ENCODE measurements at regions not wholly inside any gene's neighbourhood (a gene's known extent, or its start where the extent isn't known, plus 50 kb on each side); places are given as distances from the start of the nearest gene placed in this dataset.

GRCh38 chr2:17257189-17257909 lies 260.9 kb downstream of the RAD51AP2 start:
- no peak overlapping the region for H3K4me3 ChIP-seq (ENCODE audit: control insufficient read depth in 1 of 2, extremely low read depth in 1 of 2, low read length in 1 of 2)
- WGBS (ENCODE audit: insufficient coverage): 86% methylated on average over 2 of the region's 4 CpGs
- CTCF ChIA-PET: no interaction called here
- POLR2A ChIA-PET: interaction anchor here in 1 of 2 donors (0.5 kb wide), 1 partner anchor 7 kb away, joined by 3 read pairs; no protein-coding TSS in a partner anchor
- no peak overlapping the region for H3K27ac ChIP-seq (ENCODE audit: low read length)
- ATAC-seq (replicated peaks in 1 of 4): no peak
- Mint-ChIP-seq H3K4me3 (no peak overlapping the region), H3K36me3 (no peaks in the 10 kb centered on the region), H3K9me3 (peaks cover 0 to 8% (median 0%) of the 10 kb centered on the region in 3 donors), H3K27me3 (no peaks in the 10 kb centered on the region), H3K27ac (no peak overlapping the region), H3K4me1 (no peaks in the 10 kb centered on the region)
- no peak for DNase-seq
- H3K36me3 ChIP-seq (ENCODE audit: control insufficient read depth in 2 of 2, extremely low read depth in 1 of 2, insufficient read depth in 1 of 2, low read length in 1 of 2): no peaks in the 10 kb centered on the region
- H3K9me3 ChIP-seq: no peaks in the 10 kb centered on the region
- H3K4me1 ChIP-seq (ENCODE audit: control insufficient read depth in 1 of 2, extremely low read depth in 1 of 2, insufficient read depth in 2 of 2, low read length in 2 of 2): no peaks in the 10 kb centered on the region
- H3K27me3 ChIP-seq (replicated peaks in 1 of 2; ENCODE audit: control insufficient read depth in 2 of 2, extremely low read depth in 1 of 2, insufficient read depth in 2 of 2, low read length in 1 of 2): no peaks in the 10 kb centered on the region

GRCh38 chr2:17255071-17255470 lies 263.2 kb downstream of the RAD51AP2 start:
- CTCF ChIA-PET: no interaction called here
- no peaks in the 10 kb centered on the region for H3K27me3 Mint-ChIP-seq
- H3K4me1 Mint-ChIP-seq: no peaks in the 10 kb centered on the region
- peaks cover 0 to 11% (median 6%) of the 10 kb centered on the region in 3 donors for H3K9me3 Mint-ChIP-seq
- no CpG with 5 or more reads among the region's 2 CpGs for WGBS (ENCODE audit: insufficient coverage)
- ATAC-seq (replicated peaks in 1 of 4): no peak
- Histone ChIP-seq H3K27ac (ENCODE audit: low read length) (no peak overlapping the region), H3K4me3 (ENCODE audit: control insufficient read depth in 1 of 2, extremely low read depth in 1 of 2, low read length in 1 of 2) (no peak overlapping the region), H3K4me1 (ENCODE audit: control insufficient read depth in 1 of 2, extremely low read depth in 1 of 2, insufficient read depth in 2 of 2, low read length in 2 of 2) (no peaks in the 10 kb centered on the region), H3K9me3 (no peaks in the 10 kb centered on the region), H3K27me3 (replicated peaks in 1 of 2; ENCODE audit: control insufficient read depth in 2 of 2, extremely low read depth in 1 of 2, insufficient read depth in 2 of 2, low read length in 1 of 2) (no peaks in the 10 kb centered on the region), H3K36me3 (ENCODE audit: control insufficient read depth in 2 of 2, extremely low read depth in 1 of 2, insufficient read depth in 1 of 2, low read length in 1 of 2) (no peaks in the 10 kb centered on the region)
- H3K4me3 Mint-ChIP-seq: no peak overlapping the region
- no peaks in the 10 kb centered on the region for H3K36me3 Mint-ChIP-seq
- POLR2A ChIA-PET: no interaction called here
- DNase-seq: no peak
- no peak overlapping the region for H3K27ac Mint-ChIP-seq

- Mint-ChIP-seq H3K4me1 (no peaks in the 10 kb centered on the region), H3K4me3 (no peak overlapping the region), H3K27ac (no peak overlapping the region), H3K9me3 (peaks cover 1 to 11% (median 6%) of the 10 kb centered on the region in 3 donors), H3K27me3 (no peaks in the 10 kb centered on the region), H3K36me3 (no peaks in the 10 kb centered on the region)
- H3K27ac ChIP-seq (ENCODE audit: low read length): no peak overlapping the region
- no peaks in the 10 kb centered on the region for H3K9me3 ChIP-seq
- no peaks in the 10 kb centered on the region for H3K4me1 ChIP-seq (ENCODE audit: control insufficient read depth in 1 of 2, extremely low read depth in 1 of 2, insufficient read depth in 2 of 2, low read length in 2 of 2)
- no peak overlapping the region for H3K4me3 ChIP-seq (ENCODE audit: control insufficient read depth in 1 of 2, extremely low read depth in 1 of 2, low read length in 1 of 2)
- ChIA-PET POLR2A (no interaction called here), CTCF (no interaction called here)
- no peaks in the 10 kb centered on the region for H3K27me3 ChIP-seq (replicated peaks in 1 of 2; ENCODE audit: control insufficient read depth in 2 of 2, extremely low read depth in 1 of 2, insufficient read depth in 2 of 2, low read length in 1 of 2)
- ATAC-seq (replicated peaks in 1 of 4) (no peak), DNase-seq (no peak)
- no peaks in the 10 kb centered on the region for H3K36me3 ChIP-seq (ENCODE audit: control insufficient read depth in 2 of 2, extremely low read depth in 1 of 2, insufficient read depth in 1 of 2, low read length in 1 of 2)
- WGBS (ENCODE audit: insufficient coverage): no CpG with 5 or more reads among the region's 2 CpGs
Observed at GRCh38 chr2:17254421-17254820, 263.8 kb downstream of the RAD51AP2 start.

GRCh38 chr2:17252258-17252657 lies 266.0 kb downstream of the RAD51AP2 start:
- 94% methylated on average over 3 of the region's 4 CpGs for WGBS (ENCODE audit: insufficient coverage)
- no peak overlapping the region for H3K27ac ChIP-seq (ENCODE audit: low read length)
- ChIA-PET CTCF (no interaction called here), POLR2A (no interaction called here)
- no peak overlapping the region for H3K4me3 ChIP-seq (ENCODE audit: control insufficient read depth in 1 of 2, extremely low read depth in 1 of 2, low read length in 1 of 2)
- H3K9me3 Mint-ChIP-seq: peaks cover 2 to 19% (median 13%) of the 10 kb centered on the region in 3 donors
- H3K4me3 Mint-ChIP-seq: no peak overlapping the region
- no peaks in the 10 kb centered on the region for H3K36me3 Mint-ChIP-seq
- H3K4me1 Mint-ChIP-seq: no peaks in the 10 kb centered on the region
- no peak overlapping the region for H3K27ac Mint-ChIP-seq
- ATAC-seq (replicated peaks in 1 of 4) (no peak), DNase-seq (no peak)
- H3K27me3 Mint-ChIP-seq: no peaks in the 10 kb centered on the region
- H3K36me3 ChIP-seq (ENCODE audit: control insufficient read depth in 2 of 2, extremely low read depth in 1 of 2, insufficient read depth in 1 of 2, low read length in 1 of 2): no peaks in the 10 kb centered on the region
- H3K9me3 ChIP-seq: no peaks in the 10 kb centered on the region
- H3K4me1 ChIP-seq (ENCODE audit: control insufficient read depth in 1 of 2, extremely low read depth in 1 of 2, insufficient read depth in 2 of 2, low read length in 2 of 2): no peaks in the 10 kb centered on the region
- no peaks in the 10 kb centered on the region for H3K27me3 ChIP-seq (replicated peaks in 1 of 2; ENCODE audit: control insufficient read depth in 2 of 2, extremely low read depth in 1 of 2, insufficient read depth in 2 of 2, low read length in 1 of 2)

- ATAC-seq (replicated peaks in 1 of 4): no peak
- H3K36me3 Mint-ChIP-seq: no peaks in the 10 kb centered on the region
Observed at GRCh38 chr2:17251171-17251570, 267.1 kb downstream of the RAD51AP2 start.

GRCh38 chr2:17249249-17249648 lies 269.0 kb downstream of the RAD51AP2 start:
- Mint-ChIP-seq H3K4me1 (no peaks in the 10 kb centered on the region), H3K9me3 (peaks cover 5 to 20% (median 13%) of the 10 kb centered on the region in 3 donors), H3K27ac (no peak overlapping the region), H3K4me3 (no peak overlapping the region), H3K36me3 (no peaks in the 10 kb centered on the region), H3K27me3 (no peaks in the 10 kb centered on the region)
- H3K4me3 ChIP-seq (ENCODE audit: control insufficient read depth in 1 of 2, extremely low read depth in 1 of 2, low read length in 1 of 2): no peak overlapping the region
- no peaks in the 10 kb centered on the region for H3K9me3 ChIP-seq
- ATAC-seq (replicated peaks in 1 of 4): no peak
- no peaks in the 10 kb centered on the region for H3K36me3 ChIP-seq (ENCODE audit: control insufficient read depth in 2 of 2, extremely low read depth in 1 of 2, insufficient read depth in 1 of 2, low read length in 1 of 2)
- CTCF ChIA-PET: no interaction called here
- H3K27me3 ChIP-seq (replicated peaks in 1 of 2; ENCODE audit: control insufficient read depth in 2 of 2, extremely low read depth in 1 of 2, insufficient read depth in 2 of 2, low read length in 1 of 2): no peaks in the 10 kb centered on the region
- no peak overlapping the region for H3K27ac ChIP-seq (ENCODE audit: low read length)
- WGBS (ENCODE audit: insufficient coverage): 79% methylated on average over 3 of the region's 7 CpGs
- no peak for DNase-seq
- POLR2A ChIA-PET: no interaction called here
- no peaks in the 10 kb centered on the region for H3K4me1 ChIP-seq (ENCODE audit: control insufficient read depth in 1 of 2, extremely low read depth in 1 of 2, insufficient read depth in 2 of 2, low read length in 2 of 2)

More at GRCh38 chr2:17251171-17251570, 267.1 kb downstream of the RAD51AP2 start:
- H3K9me3 ChIP-seq: no peaks in the 10 kb centered on the region
- Mint-ChIP-seq H3K9me3 (peaks cover 2 to 23% (median 13%) of the 10 kb centered on the region in 3 donors), H3K27ac (no peak overlapping the region), H3K27me3 (no peaks in the 10 kb centered on the region), H3K4me1 (no peaks in the 10 kb centered on the region), H3K4me3 (no peak overlapping the region)
- H3K27ac ChIP-seq (ENCODE audit: low read length): no peak overlapping the region
- H3K27me3 ChIP-seq (replicated peaks in 1 of 2; ENCODE audit: control insufficient read depth in 2 of 2, extremely low read depth in 1 of 2, insufficient read depth in 2 of 2, low read length in 1 of 2): no peaks in the 10 kb centered on the region
- DNase-seq: no peak
- CTCF ChIA-PET: no interaction called here
- no peaks in the 10 kb centered on the region for H3K36me3 ChIP-seq (ENCODE audit: control insufficient read depth in 2 of 2, extremely low read depth in 1 of 2, insufficient read depth in 1 of 2, low read length in 1 of 2)
- H3K4me3 ChIP-seq (ENCODE audit: control insufficient read depth in 1 of 2, extremely low read depth in 1 of 2, low read length in 1 of 2): no peak overlapping the region
- POLR2A ChIA-PET: no interaction called here
- WGBS (ENCODE audit: insufficient coverage): 70% methylated on average over 4 of the region's 5 CpGs
- H3K4me1 ChIP-seq (ENCODE audit: control insufficient read depth in 1 of 2, extremely low read depth in 1 of 2, insufficient read depth in 2 of 2, low read length in 2 of 2): no peaks in the 10 kb centered on the region
